CD4-positive, alpha-beta T cell (primary cell): ENCODE measurements at regions not wholly inside any gene's neighbourhood (a gene's known extent, or its start where the extent isn't known, plus 50 kb on each side); places are given as distances from the start of the nearest gene placed in this dataset.

Experiments
- ATAC-seq: fragments of 200-7000 bp; cut with Tn5 transposase; one replicate; pipeline ENCODE4 v1.10.0; 2022; ENCODE audit warnings: mild to moderate bottlenecking; ENCODE audit not compliant: poor library complexity
- CTCF ChIA-PET: fragments of 350-600 bp; sonication (Branson Sonifier 250); formaldehyde crosslinking; loops from one replicate; lab custom pipeline; 2021; ENCODE audit warnings: antibody characterized with exemption, inconsistent platforms; lab: Charles Lee
- POLR2A ChIA-PET: fragments of 350-600 bp; sonication (Branson Sonifier 250); formaldehyde crosslinking; loops from one replicate; lab custom pipeline; 2021; ENCODE audit warnings: antibody characterized with exemption, inconsistent platforms; lab: Charles Lee
- DNase-seq, 14 experiments: peaks; one replicate each; pipeline ENCODE4 v3.0.0-alpha.2; 2013 to 2020; ENCODE audit warnings: mixed read lengths in 2 of 14
- H3K27ac ChIP-seq, 2 donors: one replicate each; pipeline versions ENCODE4 v1.5.1 to v1.7.0; 2013; ENCODE audit warnings: low read length in 2 of 2, low read depth in 1 of 2, mild to moderate bottlenecking in 1 of 2
- H3K27me3 ChIP-seq, 2 experiments: 1 replicate in 1 of 2; 2 replicates in 1 of 2; pipeline versions ENCODE4 v1.6.1 to v1.7.0; 2013; ENCODE audit warnings: low read length in 2 of 2, control low read depth in 1 of 2, mild to moderate bottlenecking in 1 of 2, moderate library complexity in 1 of 2; ENCODE audit not compliant: insufficient read depth in 2 of 2, control insufficient read depth in 1 of 2
- H3K36me3 ChIP-seq: one replicate; pipeline ENCODE4 v1.6.1; 2013; ENCODE audit warnings: low read length, control low read depth; ENCODE audit not compliant: insufficient read depth
- H3K4me1 ChIP-seq: one replicate; pipeline ENCODE4 v1.6.1; 2013; ENCODE audit warnings: low read length, control low read depth; ENCODE audit not compliant: insufficient read depth
- H3K4me3 ChIP-seq: one replicate; pipeline ENCODE4 v1.5.1; 2013; ENCODE audit warnings: mild to moderate bottlenecking, low read length, moderate library complexity
- H3K9me3 ChIP-seq, 2 experiments: 1 replicate in 1 of 2; 2 replicates in 1 of 2; pipeline versions ENCODE4 v1.6.1 to v1.7.0; 2013; ENCODE audit warnings: low read length in 2 of 2, mild to moderate bottlenecking in 2 of 2, control low read depth in 1 of 2, moderate library complexity in 1 of 2; ENCODE audit not compliant: control insufficient read depth in 1 of 2, insufficient read depth in 1 of 2
- H3K27ac Mint-ChIP-seq: one replicate; pipeline ENCODE4 v1.8.0; 2020; ENCODE audit warnings: mixed read lengths
- H3K27me3 Mint-ChIP-seq: one replicate; pipeline ENCODE4 v1.8.0; 2021; ENCODE audit warnings: mixed read lengths
- H3K36me3 Mint-ChIP-seq: one replicate; pipeline ENCODE4 v1.8.0; 2021; ENCODE audit warnings: low read depth, mixed read lengths
- H3K4me1 Mint-ChIP-seq: one replicate; pipeline ENCODE4 v1.8.0; 2021; ENCODE audit warnings: low read depth, mixed read lengths
- H3K4me3 Mint-ChIP-seq: one replicate; pipeline ENCODE4 v1.8.0; 2020; ENCODE audit warnings: mild to moderate bottlenecking, mixed read lengths
- H3K9me3 Mint-ChIP-seq: one replicate; pipeline ENCODE4 v1.8.0; 2020; ENCODE audit warnings: mixed read lengths
- CTCF ChIP-seq: fragments of 200-600 bp; IDR thresholded peaks from one replicate; pipeline ENCODE4 v1.8.0; 2022; ENCODE audit warnings: antibody characterized with exemption, mild to moderate bottlenecking
- intact Hi-C, 2 experiments: fragments of 100-400 bp; cut with DNase I in 1 of 2; cut with micrococcal nuclease in 1 of 2; formaldehyde crosslinking; loops; one replicate each; pipeline versions ENCODE4 v1.15.1 to v1.9.0; 2023 to 2025; cut with DNase I, micrococcal nuclease

GRCh38 chr7:121510858-121511482 is 114.9 kb upstream of the FAM3C start:
- Histone ChIP-seq H3K9me3 (peaks cover 0 to 14% of the 10 kb centered on the region in 2 experiments), H3K36me3 (no peaks in the 10 kb centered on the region), H3K27me3 (no peaks in the 10 kb centered on the region), H3K27ac (no peak overlapping the region), H3K4me1 (no peaks in the 10 kb centered on the region), H3K4me3 (no peak overlapping the region)
- ChIA-PET POLR2A (no interaction called here), CTCF (interaction anchor here (1.3 kb wide), 1 partner anchor 144 kb away, joined by 6 read pairs; no protein-coding TSS in a partner anchor)
- Mint-ChIP-seq H3K36me3 (no peaks in the 10 kb centered on the region), H3K27ac (no peak overlapping the region), H3K9me3 (peaks cover 4% of the 10 kb centered on the region), H3K4me3 (no peak overlapping the region), H3K4me1 (no peaks in the 10 kb centered on the region), H3K27me3 (peaks cover 21% of the 10 kb centered on the region)
- TF ChIP-seq CTCF: no peak
- intact Hi-C loops: loop anchor here (1.0 kb wide), 2 partner anchors 143 to 145 kb away; no protein-coding TSS in a partner anchor
- ATAC-seq (no peak), DNase-seq (no peak)

GRCh38 chr7:121510302-121510701 is 114.2 kb upstream of the FAM3C start:
- Mint-ChIP-seq H3K4me1 (no peaks in the 10 kb centered on the region), H3K4me3 (no peak overlapping the region), H3K27me3 (peaks cover 21% of the 10 kb centered on the region), H3K9me3 (peaks cover 10% of the 10 kb centered on the region), H3K36me3 (no peaks in the 10 kb centered on the region), H3K27ac (no peak overlapping the region)
- ChIA-PET POLR2A (no interaction called here), CTCF (interaction anchor here (0.5 to 1.3 kb wide), 2 partner anchors 142 to 143 kb away, joined by 3 to 6 read pairs; no protein-coding TSS in a partner anchor)
- no peak overlapping the region for H3K4me3 ChIP-seq
- peaks cover 4 to 21% of the 10 kb centered on the region in 2 experiments for H3K9me3 ChIP-seq
- no peaks in the 10 kb centered on the region for H3K4me1 ChIP-seq
- intact Hi-C loops: loop anchor here (1.0 kb wide), 2 partner anchors 142 to 144 kb away; no protein-coding TSS in a partner anchor
- DNase-seq: peak in 6 of 14 experiments; percentile 3 to 57 (median 36)
- H3K36me3 ChIP-seq: no peaks in the 10 kb centered on the region
- no peaks in the 10 kb centered on the region for H3K27me3 ChIP-seq
- no peak overlapping the region for H3K27ac ChIP-seq
- no peak for TF ChIP-seq CTCF
- ATAC-seq: no peak

GRCh38 chr7:121505540-121506182 is 109.6 kb upstream of the FAM3C start:
- no peak for TF ChIP-seq CTCF
- CTCF ChIA-PET: no interaction called here
- H3K36me3 Mint-ChIP-seq: no peaks in the 10 kb centered on the region
- H3K4me1 ChIP-seq: no peaks in the 10 kb centered on the region
- peaks cover 10% of the 10 kb centered on the region for H3K9me3 Mint-ChIP-seq
- DNase-seq (no peak), ATAC-seq (no peak)
- H3K36me3 ChIP-seq: no peaks in the 10 kb centered on the region
- H3K4me3 Mint-ChIP-seq: no peak overlapping the region
- no peak overlapping the region for H3K4me3 ChIP-seq
- intact Hi-C loops: no loop called here
- H3K27me3 ChIP-seq: no peaks in the 10 kb centered on the region
- H3K27me3 Mint-ChIP-seq: peaks cover 26% of the 10 kb centered on the region
- no peak overlapping the region for H3K27ac ChIP-seq
- H3K9me3 ChIP-seq: peaks cover 4 to 26% of the 10 kb centered on the region in 2 experiments
- no peak overlapping the region for H3K27ac Mint-ChIP-seq
- no peaks in the 10 kb centered on the region for H3K4me1 Mint-ChIP-seq
- POLR2A ChIA-PET: no interaction called here
